Nephron progenitor cell (in vitro differentiated cells): ENCODE measurements at regions not wholly inside any gene's neighbourhood (a gene's known extent, or its start where the extent isn't known, plus 50 kb on each side); places are given as distances from the start of the nearest gene placed in this dataset.

Experiments used
- DNase-seq: peaks from one replicate; pipeline ENCODE4 v3.0.0; 2021
- H3K27ac Mint-ChIP-seq: 2 replicates; pipeline ENCODE4 v1.8.0; 2021; ENCODE audit warnings: mild to moderate bottlenecking, moderate library complexity, mixed read lengths
- H3K27me3 Mint-ChIP-seq: 2 replicates; pipeline ENCODE4 v1.8.0; 2021; ENCODE audit warnings: mild to moderate bottlenecking, low read depth, mixed read lengths; ENCODE audit not compliant: poor library complexity
- H3K36me3 Mint-ChIP-seq: 2 replicates; pipeline ENCODE4 v1.8.0; 2021; ENCODE audit warnings: low read depth, mixed read lengths
- H3K4me1 Mint-ChIP-seq: 2 replicates; pipeline ENCODE4 v1.8.0; 2021; ENCODE audit warnings: mixed read lengths
- H3K4me3 Mint-ChIP-seq: 2 replicates; pipeline ENCODE4 v1.8.0; 2021; ENCODE audit warnings: mild to moderate bottlenecking, moderate library complexity, mixed read lengths
- H3K9me3 Mint-ChIP-seq: 2 replicates; pipeline ENCODE4 v1.8.0; 2021; ENCODE audit warnings: mild to moderate bottlenecking, moderate library complexity, mixed read lengths
- CTCF ChIP-seq: fragments of 200-600 bp; sonication (generic); IDR thresholded peaks from 2 replicates; pipeline ENCODE4 v1.5.0; 2021; ENCODE audit warnings: antibody characterized with exemption

- H3K36me3 Mint-ChIP-seq = no peaks in the 10 kb centered on the region
- H3K4me3 Mint-ChIP-seq = no peak overlapping the region
- peaks cover 13% of the 10 kb centered on the region for H3K4me1 Mint-ChIP-seq
- DNase-seq = no peak
- peaks cover 6% of the 10 kb centered on the region for H3K27me3 Mint-ChIP-seq
- TF ChIP-seq CTCF = no peak
- no peaks in the 10 kb centered on the region for H3K9me3 Mint-ChIP-seq
- no peak overlapping the region for H3K27ac Mint-ChIP-seq
Observed at GRCh38 chr2:118696786-118697465, 150.5 kb downstream of the EN1 start.

GRCh38 chr2:118693287-118693822 lies 154.1 kb downstream of the EN1 start:
- Mint-ChIP-seq H3K36me3 (no peaks in the 10 kb centered on the region), H3K9me3 (no peaks in the 10 kb centered on the region), H3K4me3 (no peak overlapping the region), H3K27ac (no peak overlapping the region), H3K27me3 (peaks cover 1% of the 10 kb centered on the region), H3K4me1 (peaks cover 13% of the 10 kb centered on the region)
- DNase-seq = no peak
- TF ChIP-seq CTCF = no peak

GRCh38 chr2:118689874-118690273 lies 157.6 kb downstream of the EN1 start:
- no peak for TF ChIP-seq CTCF
- Mint-ChIP-seq H3K36me3 (no peaks in the 10 kb centered on the region), H3K4me3 (no peak overlapping the region), H3K27ac (no peak overlapping the region), H3K27me3 (peaks cover 2% of the 10 kb centered on the region), H3K4me1 (peaks cover 13% of the 10 kb centered on the region), H3K9me3 (no peaks in the 10 kb centered on the region)
- DNase-seq = no peak

GRCh38 chr2:118689456-118689855 lies 158.0 kb downstream of the EN1 start:
- H3K27ac Mint-ChIP-seq = no peak overlapping the region
- peaks cover 13% of the 10 kb centered on the region for H3K4me1 Mint-ChIP-seq
- no peak for DNase-seq
- H3K4me3 Mint-ChIP-seq = no peak overlapping the region
- H3K27me3 Mint-ChIP-seq = peaks cover 2% of the 10 kb centered on the region
- no peak for TF ChIP-seq CTCF
- H3K36me3 Mint-ChIP-seq = no peaks in the 10 kb centered on the region
- no peaks in the 10 kb centered on the region for H3K9me3 Mint-ChIP-seq

GRCh38 chr2:118689033-118689432 lies 158.4 kb downstream of the EN1 start:
- Mint-ChIP-seq H3K4me3 (no peak overlapping the region), H3K9me3 (no peaks in the 10 kb centered on the region)
- TF ChIP-seq CTCF = no peak

GRCh38 chr2:118687698-118688097 lies 159.8 kb downstream of the EN1 start:
- no peak overlapping the region for H3K4me3 Mint-ChIP-seq
- no peaks in the 10 kb centered on the region for H3K9me3 Mint-ChIP-seq
- peaks cover 5% of the 10 kb centered on the region for H3K4me1 Mint-ChIP-seq
- H3K36me3 Mint-ChIP-seq = no peaks in the 10 kb centered on the region
- H3K27ac Mint-ChIP-seq = no peak overlapping the region
- peaks cover 3% of the 10 kb centered on the region for H3K27me3 Mint-ChIP-seq
- no peak for DNase-seq
- no peak for TF ChIP-seq CTCF

More at GRCh38 chr2:118689033-118689432, 158.4 kb downstream of the EN1 start:
- Mint-ChIP-seq H3K4me1 (peaks cover 13% of the 10 kb centered on the region), H3K36me3 (no peaks in the 10 kb centered on the region), H3K27ac (no peak overlapping the region), H3K27me3 (peaks cover 2% of the 10 kb centered on the region)
- no peak for DNase-seq
